Testis (tissue), 2 donors: ENCODE measurements at regions not wholly inside any gene's neighbourhood (a gene's known extent, or its start where the extent isn't known, plus 50 kb on each side); places are given as distances from the start of the nearest gene placed in this dataset.

Experiments
- DNase-seq: peaks from one replicate; pipeline ENCODE4 v3.0.0-alpha.2; 2019
- H3K27ac ChIP-seq, 2 donors: fragments of 200-600 bp; sonication (generic); one replicate each; pipeline ENCODE4 v1.5.1; 2019
- H3K27me3 ChIP-seq: fragments of 200-600 bp; sonication (generic); one replicate; pipeline ENCODE4 v1.5.1; 2019
- H3K36me3 ChIP-seq: fragments of 200-600 bp; sonication (generic); one replicate; pipeline ENCODE4 v1.5.1; 2017; ENCODE audit warnings: low read depth; ENCODE audit errors: missing control alignments
- H3K4me1 ChIP-seq: fragments of 200-600 bp; sonication (generic); one replicate; pipeline ENCODE4 v1.5.1; 2019
- H3K4me3 ChIP-seq, 2 donors: fragments of 200-600 bp; sonication (generic); one replicate each; pipeline ENCODE4 v1.5.1; 2017 to 2019
- H3K9me3 ChIP-seq: fragments of 200-600 bp; sonication (generic); one replicate; pipeline ENCODE4 v1.5.1; 2017
- CTCF ChIP-seq, 3 experiments: fragments of 450-650 bp in 2 of 3; fragments of 200-600 bp in 1 of 3; sonication (generic) in 1 of 3; IDR thresholded peaks; one replicate each; pipeline ENCODE4 v1.5.1; 2016 to 2019; ENCODE audit warnings: antibody characterized with exemption in 3 of 3, mild to moderate bottlenecking in 2 of 3, moderate library complexity in 1 of 3
- POLR2A ChIP-seq: fragments of 450-650 bp; IDR thresholded peaks from one replicate; pipeline ENCODE4 v1.6.1; 2017; ENCODE audit warnings: antibody characterized with exemption, mild to moderate bottlenecking, moderate library complexity
- intact Hi-C: fragments of 100-400 bp; cut with DNase I; formaldehyde crosslinking; loops from one replicate; pipeline ENCODE4 v1.15.1; 2023; ENCODE audit warnings: low total_unique reads
- small RNA-seq, 2 donors: library from RNA; depleted of rRNA; stranded (forward); fragments of <200 nt; gene quantifications; one replicate each; pipeline ENCODE3, GENCODE V24; 2016

DNA sequence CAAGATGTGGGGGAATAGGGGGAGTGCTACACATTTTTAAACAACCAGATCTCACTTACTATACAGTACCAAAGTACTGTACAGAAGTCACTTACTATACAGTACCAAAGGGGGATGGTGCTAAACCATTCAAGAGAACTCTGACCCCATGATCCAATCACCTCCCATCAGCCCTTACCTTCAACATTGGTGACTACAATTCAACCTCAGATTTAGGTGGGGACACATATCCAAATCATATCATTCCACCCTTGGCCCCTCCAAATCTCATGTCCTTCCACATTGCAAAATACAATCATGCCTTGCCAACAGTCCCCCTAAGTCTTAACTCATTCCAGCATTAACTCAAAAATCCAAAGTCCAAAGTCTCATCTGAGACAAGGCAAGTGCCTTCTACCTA, 49.9 kb upstream of the CD2AP start:
- no peak for DNase-seq
- H3K4me3 ChIP-seq, result no peak overlapping the region
- H3K27me3 ChIP-seq, result no peaks in the 10 kb centered on the region
- TF ChIP-seq CTCF (IDR thresholded peaks at IDR 0.05) (no peak), POLR2A (no peak)
- no peaks in the 10 kb centered on the region for H3K36me3 ChIP-seq
- no peaks in the 10 kb centered on the region for H3K4me1 ChIP-seq
- H3K9me3 ChIP-seq, result no peaks in the 10 kb centered on the region
- no peak overlapping the region for H3K27ac ChIP-seq
- intact Hi-C loops, result no loop called here

Small RNA genes lying in the stretch of these regions (small RNA-seq; reads per million reads assigned to genes)
- 0 reads per million in 2 donors for gene B3GNTL1P2
